Muscle of leg (tissue), 3 donors: ENCODE measurements at regions not wholly inside any gene's neighbourhood (a gene's known extent, or its start where the extent isn't known, plus 50 kb on each side); places are given as distances from the start of the nearest gene placed in this dataset.

Experiments
- DNase-seq: peaks from one replicate; pipeline ENCODE4 v3.0.0; 2013
- H3K27ac ChIP-seq: one replicate; pipeline ENCODE4 v1.5.1; 2013; ENCODE audit warnings: mild to moderate bottlenecking, low read length, control low read depth
- H3K27me3 ChIP-seq: one replicate; pipeline ENCODE4 v1.6.1; 2013; ENCODE audit warnings: low read length; ENCODE audit not compliant: control insufficient read depth, insufficient read depth
- H3K36me3 ChIP-seq: one replicate; pipeline ENCODE4 v1.6.1; 2013; ENCODE audit warnings: low read length; ENCODE audit not compliant: control insufficient read depth, insufficient read depth
- H3K4me1 ChIP-seq: one replicate; pipeline ENCODE4 v1.6.1; 2013; ENCODE audit warnings: low read length; ENCODE audit not compliant: control insufficient read depth, insufficient read depth
- H3K4me3 ChIP-seq: one replicate; pipeline ENCODE4 v1.5.1; 2013; ENCODE audit warnings: low read length, control low read depth
- H3K9me3 ChIP-seq: replicated peaks from 2 replicates; pipeline ENCODE4 v1.6.1; 2013; ENCODE audit warnings: low read depth, low read length; ENCODE audit not compliant: control insufficient read depth
- WGBS: methylation state at CpG from one replicate; pipeline ENCODE4 v1.1.5; 2013; ENCODE audit warnings: missing lambda C conversion rate; ENCODE audit not compliant: insufficient coverage; 5-methylcytosine and 5-hydroxymethylcytosine counted together

- no peak overlapping the region for H3K4me3 ChIP-seq
- H3K27me3 ChIP-seq, result no peaks in the 10 kb centered on the region
- H3K36me3 ChIP-seq, result no peaks in the 10 kb centered on the region
- no peak overlapping the region for H3K27ac ChIP-seq
- H3K4me1 ChIP-seq, result no peaks in the 10 kb centered on the region
- no peak for DNase-seq
- H3K9me3 ChIP-seq, result no peaks in the 10 kb centered on the region
- no CpG with 5 or more reads among the region's 4 CpGs for WGBS
These were observed 430.6 kb downstream of the GRB14 start for GRCh38 chr2:164190700-164191099.

DNA sequence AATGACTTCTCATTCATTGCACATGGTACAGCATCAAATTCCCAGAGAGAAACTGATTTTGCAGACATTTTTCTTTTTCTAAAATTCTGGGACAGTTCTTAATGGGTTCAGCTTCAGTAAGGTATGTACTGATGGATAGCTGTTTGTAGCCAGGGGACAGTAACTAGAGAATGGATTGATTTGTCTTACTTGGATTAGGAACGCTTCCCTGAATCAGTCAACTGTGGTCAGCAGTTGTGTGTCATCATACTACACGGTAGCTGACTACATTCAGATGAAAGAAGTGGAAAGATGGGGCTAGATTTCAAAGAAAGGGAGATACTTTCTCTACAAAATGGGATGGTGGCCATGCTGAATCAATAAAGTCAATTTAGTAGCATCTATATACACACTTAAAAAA is 431.4 kb downstream of the GRB14 start:
- Histone ChIP-seq H3K9me3 (no peaks in the 10 kb centered on the region), H3K27ac (no peak overlapping the region), H3K27me3 (no peaks in the 10 kb centered on the region), H3K36me3 (no peaks in the 10 kb centered on the region), H3K4me3 (no peak overlapping the region), H3K4me1 (no peaks in the 10 kb centered on the region)
- WGBS, result 78% methylated on average over 1 of the region's 2 CpGs
- no peak for DNase-seq

GRCh38 chr2:164187121-164187520 is 434.2 kb downstream of the GRB14 start:
- no peak for DNase-seq
- H3K9me3 ChIP-seq, result no peaks in the 10 kb centered on the region
- WGBS, result no CpG with 5 or more reads among the region's 4 CpGs

GRCh38 chr2:164186591-164186990 is 434.7 kb downstream of the GRB14 start:
- WGBS, result 57% methylated on average over 4 of the region's 6 CpGs
- H3K4me1 ChIP-seq, result no peaks in the 10 kb centered on the region
- DNase-seq, result no peak
- H3K9me3 ChIP-seq, result no peaks in the 10 kb centered on the region
- no peaks in the 10 kb centered on the region for H3K36me3 ChIP-seq
- H3K4me3 ChIP-seq, result no peak overlapping the region
- H3K27me3 ChIP-seq, result no peaks in the 10 kb centered on the region
- no peak overlapping the region for H3K27ac ChIP-seq

More at GRCh38 chr2:164187121-164187520, 434.2 kb downstream of the GRB14 start:
- Histone ChIP-seq H3K27me3 (no peaks in the 10 kb centered on the region), H3K27ac (no peak overlapping the region), H3K36me3 (no peaks in the 10 kb centered on the region), H3K4me3 (no peak overlapping the region), H3K4me1 (no peaks in the 10 kb centered on the region)

DNA sequence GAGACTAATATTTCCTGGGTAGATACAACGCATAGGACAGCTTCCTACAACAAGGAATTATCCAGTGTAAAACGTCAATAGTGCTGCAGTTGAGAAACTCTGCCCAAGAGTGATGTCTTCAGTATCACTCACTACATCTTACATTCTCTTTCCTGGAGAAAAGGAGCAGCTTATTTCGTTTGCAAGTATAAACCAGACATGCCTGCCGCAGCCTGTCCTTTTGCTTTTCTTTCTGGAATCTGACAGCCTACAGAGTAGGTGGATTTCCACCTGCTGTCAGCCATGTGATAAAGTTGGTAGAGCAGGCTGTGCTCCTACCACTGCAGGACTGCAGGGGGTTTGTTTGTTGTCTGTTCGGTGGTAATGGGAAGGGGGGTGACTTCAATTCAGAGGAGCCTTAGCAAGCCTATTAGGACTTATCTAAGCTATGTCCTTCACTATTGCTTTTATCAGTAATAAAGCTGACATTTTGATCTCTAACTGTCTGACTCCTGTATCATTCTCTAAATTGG is 439.1 kb downstream of the GRB14 start:
- no peak overlapping the region for H3K27ac ChIP-seq
- no peaks in the 10 kb centered on the region for H3K27me3 ChIP-seq
- no peaks in the 10 kb centered on the region for H3K36me3 ChIP-seq
- WGBS, result 37% methylated on average over 3 of the region's 5 CpGs
- no peak overlapping the region for H3K4me3 ChIP-seq
- no peaks in the 10 kb centered on the region for H3K9me3 ChIP-seq
- DNase-seq, result no peak
- no peaks in the 10 kb centered on the region for H3K4me1 ChIP-seq

DNA sequence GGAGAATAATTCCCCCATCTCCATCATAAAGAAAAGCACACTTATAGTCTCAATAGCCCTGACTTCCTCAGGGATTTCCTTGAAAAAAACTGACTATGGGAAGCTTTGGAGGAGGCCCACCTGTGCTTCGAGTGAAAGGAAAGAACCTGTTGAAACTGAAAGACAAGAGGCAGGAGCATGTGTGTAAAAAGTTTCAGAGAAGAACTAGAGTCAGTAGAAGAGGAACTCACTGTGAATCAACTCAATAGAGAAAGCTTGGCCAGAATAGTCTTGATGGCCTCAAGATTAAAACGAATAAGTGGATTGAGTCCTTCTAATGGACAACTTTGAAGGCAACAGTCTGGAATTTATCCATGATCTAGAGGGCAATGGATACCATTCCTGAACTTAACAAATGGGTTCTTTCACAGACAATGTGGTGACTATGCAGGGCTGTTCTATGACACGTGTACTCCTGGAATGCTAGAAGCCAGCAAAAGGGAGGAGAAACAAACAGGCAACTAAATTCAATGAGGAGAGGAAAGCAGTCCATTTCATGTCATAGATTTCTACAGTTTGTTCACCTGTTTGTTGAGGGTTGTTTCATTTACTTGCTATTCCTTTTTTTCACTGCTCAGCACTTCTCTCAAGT is 442.3 kb downstream of the GRB14 start:
- Histone ChIP-seq H3K4me1 (no peaks in the 10 kb centered on the region), H3K4me3 (no peak overlapping the region), H3K9me3 (peaks cover 3% of the 10 kb centered on the region), H3K27me3 (no peaks in the 10 kb centered on the region), H3K27ac (no peak overlapping the region), H3K36me3 (no peaks in the 10 kb centered on the region)
- no peak for DNase-seq
- 77% methylated on average over 2 of the region's 3 CpGs for WGBS

DNA sequence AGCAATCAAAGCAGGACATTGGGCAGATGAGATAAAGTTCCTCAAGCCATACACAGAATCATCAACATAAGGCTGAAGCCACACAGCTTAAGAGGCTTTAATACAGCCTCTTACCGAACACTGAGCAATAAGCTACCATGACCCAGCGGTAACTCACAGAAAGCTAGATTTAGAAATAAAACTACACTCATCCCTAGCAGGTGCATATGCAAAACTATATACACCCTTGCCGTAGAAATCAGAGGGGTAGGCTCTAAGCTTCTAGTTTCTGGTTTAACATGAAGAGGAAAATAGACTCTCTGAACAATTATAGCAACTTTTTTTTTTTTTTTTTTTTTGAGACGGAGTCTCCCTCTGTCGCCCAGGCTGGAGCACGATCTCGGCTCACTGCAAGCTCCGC is 428.8 kb upstream of the FIGN start:
- H3K4me1 ChIP-seq, result no peaks in the 10 kb centered on the region
- H3K27me3 ChIP-seq, result no peaks in the 10 kb centered on the region
- WGBS, result 100% methylated on average over 1 of the region's 8 CpGs
- H3K27ac ChIP-seq, result no peak overlapping the region
- no peak overlapping the region for H3K4me3 ChIP-seq
- H3K36me3 ChIP-seq, result no peaks in the 10 kb centered on the region
- no peaks in the 10 kb centered on the region for H3K9me3 ChIP-seq
- no peak for DNase-seq

GRCh38 chr2:164155558-164155957 is 419.8 kb upstream of the FIGN start:
- Histone ChIP-seq H3K4me3 (no peak overlapping the region), H3K27me3 (no peaks in the 10 kb centered on the region), H3K9me3 (no peaks in the 10 kb centered on the region), H3K4me1 (no peaks in the 10 kb centered on the region), H3K27ac (no peak overlapping the region), H3K36me3 (no peaks in the 10 kb centered on the region)
- DNase-seq, result no peak

DNA sequence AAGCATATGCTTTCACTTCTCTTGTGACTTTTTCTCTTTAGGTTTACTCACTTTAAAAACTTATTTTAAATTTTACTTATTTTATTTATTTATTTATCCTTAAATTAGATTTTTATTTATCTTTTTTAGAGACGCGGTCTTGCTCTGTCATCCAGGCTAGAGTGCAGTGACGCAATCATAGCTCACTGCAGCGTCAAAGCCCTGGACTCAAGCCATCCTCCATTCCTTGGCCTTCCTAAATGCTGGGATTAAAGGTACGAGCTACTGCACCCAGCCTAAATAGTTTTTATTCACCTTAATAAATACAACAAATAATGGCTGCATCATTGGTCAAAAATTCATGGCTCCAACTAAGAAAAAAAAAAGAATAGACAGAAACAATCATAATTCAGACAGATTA is 415.7 kb upstream of the FIGN start:
- no peak overlapping the region for H3K27ac ChIP-seq
- no peak overlapping the region for H3K4me3 ChIP-seq
- H3K27me3 ChIP-seq, result no peaks in the 10 kb centered on the region
- 94% methylated on average over 4 of the region's 5 CpGs for WGBS
- H3K4me1 ChIP-seq, result no peaks in the 10 kb centered on the region
- no peak for DNase-seq
- no peaks in the 10 kb centered on the region for H3K9me3 ChIP-seq
- no peaks in the 10 kb centered on the region for H3K36me3 ChIP-seq

DNA sequence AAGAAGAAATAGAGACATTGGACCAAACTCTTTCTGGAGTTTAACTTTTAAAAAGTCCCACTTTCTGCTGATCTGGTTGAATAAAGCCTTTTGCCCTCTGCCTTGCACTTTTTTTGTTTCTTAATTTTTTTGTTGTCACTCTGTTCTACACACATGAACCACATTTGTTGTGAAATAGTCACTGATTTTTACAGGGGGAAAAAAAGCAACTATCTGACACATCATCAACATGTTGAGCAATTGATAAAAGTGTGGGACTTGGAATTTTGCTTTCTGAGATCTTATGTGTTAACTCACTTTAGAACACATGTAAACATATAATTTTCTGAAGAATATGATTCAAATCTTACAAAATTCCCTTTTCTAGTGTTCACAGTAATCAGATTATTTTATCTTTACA is 414.8 kb upstream of the FIGN start:
- H3K27me3 ChIP-seq, result no peaks in the 10 kb centered on the region
- H3K4me3 ChIP-seq, result no peak overlapping the region
- H3K9me3 ChIP-seq, result no peaks in the 10 kb centered on the region
- H3K4me1 ChIP-seq, result no peaks in the 10 kb centered on the region
- H3K36me3 ChIP-seq, result no peaks in the 10 kb centered on the region
- DNase-seq, result no peak
- H3K27ac ChIP-seq, result no peak overlapping the region

DNA sequence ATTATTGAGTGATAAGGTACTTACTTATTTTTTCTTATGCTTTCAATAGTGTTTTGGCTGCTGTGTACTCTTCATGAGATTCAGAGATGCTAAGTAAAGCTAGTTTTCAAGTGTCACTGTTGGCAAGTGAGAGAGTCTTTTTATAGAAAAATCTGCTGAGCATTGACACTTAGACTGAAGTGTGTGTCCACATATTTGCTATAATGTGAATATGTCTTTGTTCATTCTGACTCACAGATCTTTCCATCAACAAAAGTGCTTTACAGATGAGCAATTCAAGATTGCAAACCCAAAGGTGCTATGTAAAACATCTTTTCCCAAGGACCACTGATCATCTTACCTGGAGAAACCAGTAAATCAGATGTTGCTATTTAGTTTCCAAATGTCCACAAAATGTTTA is 410.6 kb upstream of the FIGN start:
- Histone ChIP-seq H3K4me1 (no peaks in the 10 kb centered on the region), H3K27me3 (no peaks in the 10 kb centered on the region), H3K27ac (no peak overlapping the region), H3K4me3 (no peak overlapping the region), H3K9me3 (no peaks in the 10 kb centered on the region), H3K36me3 (no peaks in the 10 kb centered on the region)
- DNase-seq, result no peak
